PC-9 (cell line): ENCODE measurements at regions not wholly inside any gene's neighbourhood (a gene's known extent, or its start where the extent isn't known, plus 50 kb on each side); places are given as distances from the start of the nearest gene placed in this dataset.
"Not testable (repeated sequence)": the region's sequence is repeated elsewhere in the genome, so short reads cannot be mapped to it uniquely, and the experiment has no call there.

Source experiments
- BruUV-seq: library from RNA; stranded (reverse); fragments of 400-500 nt; replicated peaks from 2 replicates; lab custom pipeline; 2021; lab: Mats Ljungman, UMichigan
- CTCF ChIA-PET: fragments of 300-600 bp; sonication (Branson Sonifier 250); formaldehyde crosslinking; loops from one replicate; lab custom pipeline; 2022; ENCODE audit warnings: antibody characterized with exemption; lab: Charles Lee
- POLR2A ChIA-PET: fragments of 300-600 bp; sonication (Branson Sonifier 250); formaldehyde crosslinking; loops from one replicate; lab custom pipeline; 2022; ENCODE audit warnings: antibody characterized with exemption; ENCODE audit not compliant: unreplicated experiment; lab: Charles Lee
- DNase-seq, 2 experiments: peaks; one replicate each; pipeline versions ENCODE4 v3.0.0 to v3.0.0-alpha.2; 2015 to 2022; ENCODE audit warnings: mixed read lengths in 1 of 2
- H2AFZ ChIP-seq: fragments of 200-600 bp; sonication (generic); 2 replicates; pipeline ENCODE4 v1.8.1; 2017; ENCODE audit warnings: antibody characterized with exemption
- H3F3A ChIP-seq: fragments of 200-600 bp; sonication (generic); 2 replicates; pipeline ENCODE4 v1.8.1; 2017; ENCODE audit warnings: antibody characterized with exemption, mild to moderate bottlenecking, low read depth; ENCODE audit not compliant: insufficient read depth
- H3K27ac ChIP-seq: fragments of 200-600 bp; sonication (generic); 2 replicates; pipeline ENCODE4 v1.6.1; 2016; ENCODE audit warnings: mixed run types
- H3K27me3 ChIP-seq: fragments of 200-600 bp; sonication (generic); 2 replicates; pipeline ENCODE4 v1.6.1; 2016; ENCODE audit warnings: low read depth, mixed run types; ENCODE audit not compliant: insufficient read depth
- H3K36me3 ChIP-seq: fragments of 200-600 bp; sonication (generic); 2 replicates; pipeline ENCODE4 v1.6.1; 2016; ENCODE audit warnings: low read depth, mixed run types
- H3K4me1 ChIP-seq: fragments of 200-600 bp; sonication (generic); replicated peaks from 2 replicates; pipeline ENCODE4 v1.6.1; 2016; ENCODE audit warnings: mixed run types; ENCODE audit not compliant: insufficient read depth
- H3K4me2 ChIP-seq: fragments of 200-600 bp; sonication (generic); 2 replicates; pipeline ENCODE4 v1.6.1; 2017; ENCODE audit warnings: mixed run types
- H3K4me3 ChIP-seq: fragments of 200-600 bp; sonication (generic); 2 replicates; pipeline ENCODE4 v1.6.1; 2016; ENCODE audit warnings: mixed run types
- H3K79me2 ChIP-seq: fragments of 200-600 bp; sonication (generic); 2 replicates; pipeline ENCODE4 v1.6.1; 2017; ENCODE audit warnings: low read depth, mixed run types
- H3K9me2 ChIP-seq: fragments of 200-600 bp; sonication (generic); 2 replicates; pipeline ENCODE4 v1.8.1; 2017; ENCODE audit warnings: mild to moderate bottlenecking; ENCODE audit not compliant: insufficient read depth
- H3K9me3 ChIP-seq: fragments of 200-600 bp; sonication (generic); 2 replicates; pipeline ENCODE4 v1.8.1; 2016; ENCODE audit warnings: low read depth; ENCODE audit not compliant: insufficient read depth
- H4K20me1 ChIP-seq: fragments of 200-600 bp; sonication (generic); 2 replicates; pipeline ENCODE4 v1.8.1; 2017; ENCODE audit not compliant: insufficient read depth
- CTCF ChIP-seq: fragments of 200-600 bp; sonication (generic); conservative IDR thresholded peaks from 2 replicates; pipeline ENCODE4 v1.6.1; 2017; ENCODE audit warnings: mixed run types, antibody characterized with exemption, mild to moderate bottlenecking, moderate library complexity
- EZH2 ChIP-seq: fragments of 200-600 bp; sonication (generic); IDR thresholded peaks from 2 replicates; pipeline ENCODE4 v1.8.0; 2017; ENCODE audit warnings: antibody characterized with exemption, low read depth
- intact Hi-C: fragments of 100-400 bp; cut with micrococcal nuclease; formaldehyde crosslinking; loops from one replicate; pipeline ENCODE4 v1.10.0; 2022; ENCODE audit not compliant: unreplicated experiment

GRCh38 chr5:166916021-166916420 is 1375.4 kb upstream of the WWC1 start:
- no peaks in the 10 kb centered on the region for H3K9me2 ChIP-seq
- no peaks in the 10 kb centered on the region for H3K36me3 ChIP-seq

GRCh38 chr5:166926138-166926537 is 1365.3 kb upstream of the WWC1 start:
- H3K79me2 ChIP-seq: no peaks in the 10 kb centered on the region
- ChIA-PET CTCF (no interaction called here), POLR2A (no interaction called here)
- H4K20me1 ChIP-seq: no peaks in the 10 kb centered on the region
- no peak for DNase-seq
- H3K27me3 ChIP-seq: peaks cover 11% of the 10 kb centered on the region; the same call in 1 of the 2 replicates
- no peak overlapping the region for H2AFZ ChIP-seq
- BruUV-seq: no TSS peak
- no peak for TF ChIP-seq EZH2
- no peak for TF ChIP-seq CTCF
- H3K36me3 ChIP-seq: no peaks in the 10 kb centered on the region
- intact Hi-C loops: no loop called here
- no peaks in the 10 kb centered on the region for H3F3A ChIP-seq
- H3K9me2 ChIP-seq: no peaks in the 10 kb centered on the region
- no peaks in the 10 kb centered on the region for H3K9me3 ChIP-seq
- no peak overlapping the region for H3K4me3 ChIP-seq
- H3K27ac ChIP-seq: no peak overlapping the region
- H3K4me1 ChIP-seq: no peaks in the 10 kb centered on the region
- H3K4me2 ChIP-seq: no peak overlapping the region

More at GRCh38 chr5:166916021-166916420, 1375.4 kb upstream of the WWC1 start:
- Histone ChIP-seq H3K79me2 (no peaks in the 10 kb centered on the region), H3K4me3 (no peak overlapping the region), H3K4me1 (no peaks in the 10 kb centered on the region), H3K27ac (no peak overlapping the region), H3K27me3 (no peaks in the 10 kb centered on the region), H3K9me3 (no peaks in the 10 kb centered on the region), H2AFZ (no peak overlapping the region), H4K20me1 (no peaks in the 10 kb centered on the region), H3K4me2 (no peak overlapping the region), H3F3A (no peaks in the 10 kb centered on the region)
- CTCF ChIA-PET: no interaction called here
- no TSS peak for BruUV-seq
- intact Hi-C loops: no loop called here
- POLR2A ChIA-PET: no interaction called here
- no peak for TF ChIP-seq CTCF
- no peak for TF ChIP-seq EZH2
- no peak for DNase-seq

- H3K79me2 ChIP-seq, H3K4me2 ChIP-seq, intact Hi-C loops, DNase-seq, H3K27me3 ChIP-seq, H3K4me3 ChIP-seq, BruUV-seq, H3K9me2 ChIP-seq, H3K9me3 ChIP-seq, H3F3A ChIP-seq, H3K36me3 ChIP-seq, CTCF ChIA-PET, H2AFZ ChIP-seq, H3K27ac ChIP-seq, H3K4me1 ChIP-seq, H4K20me1 ChIP-seq: not testable (repeated sequence)
- POLR2A ChIA-PET: interaction anchor here (0.6 kb wide), 1 partner anchor 1141 kb away, joined by 12 read pairs; no protein-coding TSS in a partner anchor
Observed at GRCh38 chr5:166926806-166927475, 1364.5 kb upstream of the WWC1 start.

- Histone ChIP-seq H3K4me1 (no peaks in the 10 kb centered on the region), H3K27me3 (no peaks in the 10 kb centered on the region), H4K20me1 (no peaks in the 10 kb centered on the region), H3F3A (no peaks in the 10 kb centered on the region), H3K4me3 (no peak overlapping the region), H3K9me2 (no peaks in the 10 kb centered on the region), H3K27ac (no peak overlapping the region), H3K4me2 (no peak overlapping the region), H2AFZ (no peak overlapping the region), H3K36me3 (no peaks in the 10 kb centered on the region), H3K79me2 (no peaks in the 10 kb centered on the region), H3K9me3 (no peaks in the 10 kb centered on the region)
- no TSS peak for BruUV-seq
- intact Hi-C loops: no loop called here
- CTCF ChIA-PET: no interaction called here
- DNase-seq: no peak
- POLR2A ChIA-PET: no interaction called here
- no peak for TF ChIP-seq CTCF
- TF ChIP-seq EZH2: no peak
Observed at GRCh38 chr5:166936351-166936750, 1355.1 kb upstream of the WWC1 start.
